BE2C (cell line): ENCODE measurements at regions not wholly inside any gene's neighbourhood (a gene's known extent, or its start where the extent isn't known, plus 50 kb on each side); places are given as distances from the start of the nearest gene placed in this dataset.
"Not testable (repeated sequence)": the region's sequence is repeated elsewhere in the genome, so short reads cannot be mapped to it uniquely, and the experiment has no call there.

ENCODE experiments used
- DNase-seq: peaks from one replicate; pipeline ENCODE4 v3.0.0-alpha.2; 2020
- H3K27me3 ChIP-seq: fragments of 250-450 bp; sonication (Bioruptor Pico); 2 replicates; pipeline ENCODE4 v1.5.1; 2020; ENCODE audit warnings: mild to moderate bottlenecking
- H3K36me3 ChIP-seq: fragments of 250-450 bp; sonication (Bioruptor Pico); 2 replicates; pipeline ENCODE4 v1.5.1; 2020; ENCODE audit warnings: mild to moderate bottlenecking
- H3K4me1 ChIP-seq: fragments of 250-450 bp; sonication (Bioruptor Pico); 2 replicates; pipeline ENCODE4 v1.5.1; 2020
- H3K4me3 ChIP-seq: 2 replicates; pipeline ENCODE4 v1.5.1; 2011; ENCODE audit warnings: low read depth, low read length
- H3K9me3 ChIP-seq: fragments of 250-450 bp; sonication (Bioruptor Pico); 2 replicates; pipeline ENCODE4 v1.5.1; 2020
- TF ChIP-seq, protein P1 (sequence below): IDR thresholded peaks from 2 replicates; pipeline ENCODE4 v1.5.1; 2012; ENCODE audit warnings: mild to moderate bottlenecking, low read depth, low read length

DNA sequence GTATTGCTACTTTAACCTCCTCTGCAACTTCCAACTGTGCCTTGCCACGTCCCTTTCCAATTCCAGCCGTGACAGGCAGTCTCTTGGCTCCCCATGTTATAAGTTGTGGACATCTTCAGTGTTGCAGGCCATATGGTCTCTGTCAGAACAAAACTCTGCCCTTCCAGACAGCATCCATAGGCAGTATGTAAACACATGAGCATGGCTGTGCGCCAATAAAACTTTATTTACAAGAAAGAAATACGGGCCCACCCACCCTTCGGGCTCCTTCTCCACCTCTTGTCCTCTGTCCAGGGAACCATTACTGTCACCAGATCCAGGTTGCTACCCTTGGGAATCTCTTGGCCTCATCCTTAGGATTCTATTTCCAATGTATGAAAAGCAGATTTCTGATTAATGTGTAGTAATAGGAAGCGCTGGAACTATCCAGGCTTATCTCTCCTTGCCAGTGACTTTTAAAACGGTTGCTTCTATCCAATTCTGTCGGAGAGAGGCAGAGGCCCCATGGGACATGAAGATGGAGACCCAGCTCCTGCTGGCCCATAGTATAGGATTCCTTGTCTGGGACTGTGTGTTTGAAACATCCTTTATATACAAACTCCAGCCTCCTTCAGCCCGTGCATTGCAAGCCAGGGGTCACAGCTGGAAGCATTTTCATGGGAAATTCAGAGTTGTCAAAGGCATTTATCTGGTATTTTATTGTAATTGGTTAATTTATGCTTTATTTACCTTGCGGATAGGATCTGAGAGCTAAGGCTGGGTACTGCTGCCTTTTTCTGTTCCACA lies 114.4 kb downstream of the ZNF664 start:
- Histone ChIP-seq H3K9me3 (no peaks in the 10 kb centered on the region), H3K4me1 (peaks cover 17% of the 10 kb centered on the region; the same call in 1 of the 2 replicates), H3K4me3 (no peak overlapping the region), H3K36me3 (no peaks in the 10 kb centered on the region), H3K27me3 (no peaks in the 10 kb centered on the region)
- TF ChIP-seq, protein P1, sequence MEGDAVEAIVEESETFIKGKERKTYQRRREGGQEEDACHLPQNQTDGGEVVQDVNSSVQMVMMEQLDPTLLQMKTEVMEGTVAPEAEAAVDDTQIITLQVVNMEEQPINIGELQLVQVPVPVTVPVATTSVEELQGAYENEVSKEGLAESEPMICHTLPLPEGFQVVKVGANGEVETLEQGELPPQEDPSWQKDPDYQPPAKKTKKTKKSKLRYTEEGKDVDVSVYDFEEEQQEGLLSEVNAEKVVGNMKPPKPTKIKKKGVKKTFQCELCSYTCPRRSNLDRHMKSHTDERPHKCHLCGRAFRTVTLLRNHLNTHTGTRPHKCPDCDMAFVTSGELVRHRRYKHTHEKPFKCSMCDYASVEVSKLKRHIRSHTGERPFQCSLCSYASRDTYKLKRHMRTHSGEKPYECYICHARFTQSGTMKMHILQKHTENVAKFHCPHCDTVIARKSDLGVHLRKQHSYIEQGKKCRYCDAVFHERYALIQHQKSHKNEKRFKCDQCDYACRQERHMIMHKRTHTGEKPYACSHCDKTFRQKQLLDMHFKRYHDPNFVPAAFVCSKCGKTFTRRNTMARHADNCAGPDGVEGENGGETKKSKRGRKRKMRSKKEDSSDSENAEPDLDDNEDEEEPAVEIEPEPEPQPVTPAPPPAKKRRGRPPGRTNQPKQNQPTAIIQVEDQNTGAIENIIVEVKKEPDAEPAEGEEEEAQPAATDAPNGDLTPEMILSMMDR = no peak
- peak; percentile 63 for DNase-seq

DNA sequence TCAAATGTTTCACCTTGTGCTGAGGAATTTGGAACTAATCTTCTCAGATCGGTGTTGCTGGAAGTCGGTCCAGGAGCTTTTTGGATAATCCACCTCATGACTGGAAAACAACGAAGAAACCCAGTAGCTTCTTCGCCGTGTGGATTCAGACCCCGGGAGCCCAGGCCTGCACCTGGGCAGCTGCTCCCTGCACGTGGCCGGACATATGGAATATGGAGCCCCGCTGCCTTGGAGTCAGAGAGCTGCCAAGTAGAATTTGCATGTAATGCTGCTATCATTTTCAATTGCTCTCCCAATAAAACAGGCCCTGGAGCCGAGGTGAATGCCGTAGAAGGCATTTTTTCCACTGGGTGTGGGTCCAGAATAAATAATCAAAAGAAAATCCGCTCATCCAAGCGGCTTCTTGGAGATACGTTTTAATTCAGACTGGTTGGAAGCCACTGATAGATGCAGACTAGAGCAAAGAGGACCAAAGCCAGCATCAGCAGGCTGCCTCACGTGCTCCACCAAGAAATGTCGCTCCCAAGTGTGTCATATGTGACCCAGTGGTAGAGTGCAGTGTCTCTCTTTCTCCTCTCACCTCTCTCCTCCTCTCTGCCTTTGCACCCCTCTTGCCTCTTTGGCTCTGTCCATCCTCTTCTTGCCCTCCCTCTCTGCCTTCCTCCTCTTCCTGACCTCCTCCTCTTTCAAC lies 115.3 kb downstream of the ZNF664 start:
- H3K9me3 ChIP-seq = no peaks in the 10 kb centered on the region
- H3K27me3 ChIP-seq = no peaks in the 10 kb centered on the region
- no peak overlapping the region for H3K4me3 ChIP-seq
- TF ChIP-seq, protein P1 = no peak
- DNase-seq = no peak
- H3K36me3 ChIP-seq = no peaks in the 10 kb centered on the region
- H3K4me1 ChIP-seq = peaks cover 17% of the 10 kb centered on the region; the same call in 1 of the 2 replicates

DNA sequence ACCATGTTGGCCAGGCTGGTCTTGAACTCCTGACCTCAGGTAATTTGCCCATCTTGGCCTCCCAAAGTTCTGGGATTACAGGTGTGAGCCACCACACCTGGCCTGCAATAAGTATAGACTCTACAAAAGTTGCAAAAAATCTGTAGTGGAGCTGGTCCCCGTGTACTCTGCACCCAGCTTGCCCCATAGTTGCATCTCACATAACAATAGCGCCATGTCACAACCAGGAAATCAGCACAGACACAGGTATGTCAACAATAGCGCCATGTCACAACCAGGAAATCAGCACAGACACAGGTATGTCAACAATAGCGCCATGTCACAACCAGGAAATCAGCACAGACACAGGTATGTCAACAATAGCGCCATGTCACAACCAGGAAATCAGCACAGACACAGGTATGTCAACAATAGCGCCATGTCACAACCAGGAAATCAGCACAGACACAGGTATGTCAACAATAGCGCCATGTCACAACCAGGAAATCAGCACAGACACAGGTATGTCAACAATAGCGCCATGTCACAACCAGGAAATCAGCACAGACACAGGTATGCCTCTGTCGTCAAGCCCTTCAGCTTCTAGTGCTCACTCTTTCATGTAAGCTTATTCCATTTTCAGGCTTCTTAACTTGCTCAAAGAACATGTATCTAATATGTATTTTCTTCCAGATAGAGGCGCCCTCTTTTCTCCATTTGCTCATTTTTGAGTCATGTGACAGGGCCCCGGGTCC lies 116.3 kb downstream of the ZNF664 start:
- not testable (repeated sequence) for H3K9me3 ChIP-seq, H3K4me3 ChIP-seq, DNase-seq, H3K36me3 ChIP-seq, H3K27me3 ChIP-seq
- peaks cover 17% of the 10 kb centered on the region; the same call in 1 of the 2 replicates for H3K4me1 ChIP-seq

DNA sequence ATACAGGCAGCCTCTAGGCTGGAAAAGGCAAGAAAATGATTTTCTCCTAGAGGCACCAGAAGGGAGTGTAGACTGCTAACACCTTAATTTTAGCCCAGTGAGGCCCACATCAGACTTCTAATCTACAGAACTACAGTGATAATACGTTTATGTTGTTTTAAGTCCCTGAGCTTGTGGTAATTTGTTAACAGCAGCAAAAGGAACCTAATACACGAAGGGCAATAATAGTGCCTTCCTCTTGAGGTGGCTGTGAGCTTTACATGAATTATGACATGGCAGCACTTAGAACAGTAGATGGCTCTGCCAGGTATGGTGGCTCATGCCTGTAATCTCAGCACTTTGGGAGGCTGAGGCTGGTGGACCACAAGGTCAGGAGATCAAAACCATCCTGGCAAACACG lies 118.8 kb downstream of the ZNF664 start:
- Histone ChIP-seq H3K4me3 (no peak overlapping the region), H3K27me3 (no peaks in the 10 kb centered on the region), H3K36me3 (no peaks in the 10 kb centered on the region), H3K4me1 (peaks cover 19% of the 10 kb centered on the region; the same call in 1 of the 2 replicates), H3K9me3 (no peaks in the 10 kb centered on the region)
- no peak for DNase-seq
- TF ChIP-seq, protein P1 = no peak

DNA sequence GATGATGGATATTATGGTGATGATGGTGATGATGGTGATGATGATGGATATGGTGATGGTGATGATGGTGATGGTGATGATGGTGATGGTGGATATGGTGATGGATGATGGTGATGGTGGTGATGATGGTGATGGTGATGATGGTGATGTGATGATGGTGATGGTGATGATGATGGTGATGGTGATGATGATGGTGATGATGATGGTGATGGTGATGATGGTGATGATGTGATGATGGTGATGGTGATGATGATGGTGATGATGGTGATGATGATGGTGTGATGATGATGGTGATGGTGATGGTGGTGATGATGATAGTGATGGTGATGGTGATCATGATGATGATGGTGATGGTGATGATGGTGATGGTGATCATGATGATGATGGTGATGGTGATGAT lies 119.5 kb downstream of the ZNF664 start:
- H3K4me1 ChIP-seq = peaks cover 13% of the 10 kb centered on the region; the same call in 1 of the 2 replicates
- H3K9me3 ChIP-seq, H3K27me3 ChIP-seq, DNase-seq, H3K4me3 ChIP-seq, H3K36me3 ChIP-seq: not testable (repeated sequence)

DNA sequence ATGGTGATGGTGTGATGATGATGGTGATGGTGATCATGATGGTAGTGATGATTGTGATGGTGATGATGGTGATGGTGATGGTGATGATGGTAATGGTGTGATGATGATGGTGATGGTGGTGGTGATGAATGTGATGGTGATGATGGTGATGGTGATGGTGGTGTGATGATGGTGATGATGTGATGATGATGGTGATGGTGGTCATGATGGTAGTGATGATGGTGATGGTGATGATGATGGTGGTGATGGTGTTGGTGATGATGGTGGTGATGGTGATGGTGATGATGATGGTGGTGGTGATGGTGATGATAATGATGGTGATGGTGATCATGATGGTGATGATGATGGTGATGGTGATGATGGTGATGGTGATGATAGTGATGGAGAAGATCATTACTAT lies 120.3 kb downstream of the ZNF664 start:
- no peak overlapping the region for H3K4me3 ChIP-seq
- no peaks in the 10 kb centered on the region for H3K9me3 ChIP-seq
- TF ChIP-seq, protein P1 = no peak
- H3K4me1 ChIP-seq = peaks cover 5% of the 10 kb centered on the region; the same call in 1 of the 2 replicates
- no peaks in the 10 kb centered on the region for H3K27me3 ChIP-seq
- H3K36me3 ChIP-seq = no peaks in the 10 kb centered on the region
- DNase-seq = no peak
